Astrocyte (in vitro differentiated cells and primary cell): ENCODE measurements at regions not wholly inside any gene's neighbourhood (a gene's known extent, or its start where the extent isn't known, plus 50 kb on each side); places are given as distances from the start of the nearest gene placed in this dataset.

Experiments used
- CTCF ChIP-seq: IDR thresholded peaks from 2 replicates; pipeline ENCODE4 v1.5.1; 2011; ENCODE audit warnings: low read depth, mild to moderate bottlenecking, inconsistent platforms, low read length, moderate library complexity; ENCODE audit not compliant: insufficient read depth
- EZH2 ChIP-seq: IDR thresholded peaks from 2 replicates; pipeline ENCODE4 v1.6.1; 2012; ENCODE audit warnings: mild to moderate bottlenecking, low read length, inconsistent platforms; ENCODE audit not compliant: insufficient read depth

- TF ChIP-seq EZH2 (no peak), CTCF (no peak)
These were observed 119.1 kb upstream of the CHORDC1 start for GRCh38 chr11:90341986-90342385.
